Activated CD4-positive, CD25-positive, alpha-beta regulatory T cell (primary cell): ENCODE measurements at regions not wholly inside any gene's neighbourhood (a gene's known extent, or its start where the extent isn't known, plus 50 kb on each side); places are given as distances from the start of the nearest gene placed in this dataset.

ENCODE experiments used
- DNase-seq, 4 experiments: peaks; one replicate each; lab custom pipeline; 2025; lab: John Stamatoyannopoulos, UW

DNA sequence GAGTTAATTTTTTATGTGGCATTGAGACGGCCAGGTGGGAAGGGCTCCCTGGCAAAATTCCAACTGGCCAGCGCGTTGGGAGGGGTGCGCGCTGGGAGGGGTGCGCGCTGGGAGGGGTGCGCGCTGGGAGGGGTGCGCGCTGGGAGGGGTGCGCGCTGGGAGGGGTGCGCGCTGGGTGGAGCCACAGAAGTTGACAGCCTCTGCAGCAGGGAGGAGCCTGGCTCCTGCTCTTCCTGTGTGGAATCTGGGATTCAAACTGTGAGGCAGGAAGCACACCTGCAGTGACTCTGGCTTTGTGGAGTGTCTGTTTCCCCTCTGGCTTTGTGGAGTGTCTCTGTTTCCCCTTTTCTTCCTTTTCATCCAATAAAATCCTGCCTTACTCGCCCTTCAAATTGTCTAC, 147.9 kb upstream of the CBLN2 start:
- no peak for DNase-seq

DNA sequence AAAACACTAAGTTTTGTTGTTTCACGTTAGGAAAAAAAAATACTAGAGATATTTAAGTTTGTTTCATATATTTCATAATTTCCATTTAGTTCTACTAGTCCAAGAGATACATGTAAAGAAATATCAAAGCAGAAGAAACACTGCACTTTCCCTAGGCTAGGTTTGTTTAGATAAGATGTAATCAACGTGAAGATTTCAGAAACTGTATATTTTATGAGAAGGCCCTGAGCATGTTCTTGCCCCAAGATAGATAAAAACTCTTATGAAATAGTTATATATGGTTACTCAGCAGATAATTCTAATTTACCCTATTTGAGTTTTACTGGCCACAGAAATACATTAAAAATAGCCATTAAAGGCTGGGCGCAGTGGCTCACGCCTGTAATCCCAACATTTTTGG, 143.6 kb upstream of the CBLN2 start:
- no peak for DNase-seq

GRCh38 chr18:72675394-72675793, 131.3 kb upstream of the CBLN2 start:
- DNase-seq = no peak

DNA sequence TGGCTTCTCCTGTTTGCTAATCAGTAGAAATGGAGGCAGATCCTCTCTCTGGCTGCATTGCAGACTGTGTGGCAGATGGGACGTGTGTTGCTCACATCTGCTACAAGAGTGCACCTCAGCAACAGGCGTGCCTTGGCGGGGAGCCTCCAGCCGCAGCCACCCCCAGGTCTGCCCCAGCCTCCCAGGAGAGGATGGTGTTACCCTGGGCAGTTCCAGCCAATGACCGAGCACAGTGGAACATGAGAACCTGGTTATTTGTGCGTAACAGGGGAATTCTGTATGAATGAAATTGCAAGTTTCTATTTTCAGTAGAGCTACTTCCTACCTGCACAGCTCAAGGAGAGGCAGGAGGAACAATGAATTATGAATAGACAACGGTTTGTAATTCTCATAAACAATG, 130.6 kb upstream of the CBLN2 start:
- no peak for DNase-seq

GRCh38 chr18:72673242-72673641, 129.1 kb upstream of the CBLN2 start:
- no peak for DNase-seq

- DNase-seq = no peak
These were observed 128.4 kb upstream of the CBLN2 start for GRCh38 chr18:72672364-72673184.

GRCh38 chr18:72667932-72668331, 123.8 kb upstream of the CBLN2 start:
- no peak for DNase-seq

- peak in 2 of 4 experiments; percentile 1 to 3 for DNase-seq
These were observed 109.0 kb upstream of the CBLN2 start for GRCh38 chr18:72652990-72653593.

- DNase-seq = no peak
These were observed 106.9 kb upstream of the CBLN2 start for GRCh38 chr18:72651033-72651432.

- DNase-seq = no peak
These were observed 104.4 kb upstream of the CBLN2 start for GRCh38 chr18:72648481-72648960.

- no peak for DNase-seq
These were observed 103.9 kb upstream of the CBLN2 start for GRCh38 chr18:72648079-72648478.

- DNase-seq = no peak
These were observed 96.4 kb upstream of the CBLN2 start for GRCh38 chr18:72640557-72640956.

DNA sequence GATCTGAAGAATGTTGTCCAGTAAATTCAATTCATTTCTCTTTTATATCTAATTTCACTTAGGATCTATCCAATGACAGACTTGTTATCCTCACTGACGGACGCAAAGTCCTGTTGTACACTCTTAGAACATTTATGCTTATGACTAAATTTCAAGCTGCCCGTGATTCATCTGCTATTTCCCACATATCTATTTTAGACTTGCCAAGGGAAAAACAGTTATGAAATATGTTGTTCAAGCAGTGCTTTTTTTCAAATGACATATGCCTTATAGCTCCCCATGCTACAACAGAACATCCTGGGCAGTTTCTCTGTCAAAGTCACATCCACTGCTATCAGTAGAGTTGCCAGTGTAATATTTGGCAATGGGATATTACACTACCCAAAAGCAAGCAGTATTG, 94.2 kb upstream of the CBLN2 start:
- no peak for DNase-seq

- no peak for DNase-seq
These were observed 93.6 kb upstream of the CBLN2 start for GRCh38 chr18:72637721-72638120.

- no peak for DNase-seq
These were observed 93.2 kb upstream of the CBLN2 start for GRCh38 chr18:72637299-72637698.

DNA sequence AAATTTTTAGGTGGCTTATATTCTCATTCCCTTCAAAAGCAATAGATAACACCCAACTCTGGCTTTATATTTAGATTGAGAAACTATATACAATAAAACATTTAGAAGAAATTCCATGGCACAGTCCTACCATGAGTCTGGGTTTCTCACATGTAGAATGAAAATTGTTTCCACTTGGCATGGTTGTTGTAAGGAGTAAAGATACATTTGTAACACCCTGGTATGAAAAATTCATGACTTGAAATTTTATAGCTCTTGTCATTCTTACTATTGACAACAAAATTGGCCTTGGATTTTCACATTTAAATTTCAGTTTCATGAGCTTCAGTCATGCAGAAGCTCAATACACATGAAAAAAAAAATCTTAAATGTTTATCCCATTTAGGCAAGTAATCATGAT, 92.5 kb upstream of the CBLN2 start:
- DNase-seq = no peak

- no peak for DNase-seq
These were observed 90.4 kb upstream of the CBLN2 start for GRCh38 chr18:72634500-72634899.

GRCh38 chr18:72630991-72631390, 86.8 kb upstream of the CBLN2 start:
- no peak for DNase-seq

GRCh38 chr18:72623444-72623843, 79.3 kb upstream of the CBLN2 start:
- no peak for DNase-seq

GRCh38 chr18:72613534-72613930, 69.4 kb upstream of the CBLN2 start:
- DNase-seq = no peak

DNA sequence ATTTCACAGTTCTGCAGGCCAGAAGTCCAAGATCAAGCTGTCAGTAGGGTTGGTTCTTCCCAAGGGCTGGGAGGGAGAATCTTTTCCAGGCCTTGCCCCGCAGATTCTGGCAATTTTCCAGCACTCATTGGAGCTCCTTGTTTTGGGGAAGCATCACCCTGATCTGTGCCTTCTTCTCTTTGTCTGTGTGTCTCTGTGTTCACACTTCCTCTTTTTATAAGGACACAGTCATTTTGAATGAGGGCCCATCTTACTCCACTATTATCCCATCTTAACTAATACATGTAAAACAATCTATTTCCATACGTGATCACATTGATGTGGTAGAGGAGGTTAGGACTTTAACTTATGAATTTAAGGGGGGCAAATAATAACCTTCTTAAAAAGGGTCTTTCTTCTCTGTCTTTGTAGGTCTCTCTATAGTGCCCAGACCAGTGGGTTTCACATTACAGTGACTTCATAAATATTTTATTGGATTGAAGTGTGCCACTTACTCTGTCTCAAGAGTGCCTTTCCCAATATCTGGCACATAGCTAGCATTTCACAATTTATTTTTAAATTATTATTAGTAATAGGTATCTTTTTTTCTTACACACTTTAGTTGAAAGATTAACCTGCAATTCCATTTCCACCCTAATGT, 68.9 kb upstream of the CBLN2 start:
- DNase-seq = no peak

DNA sequence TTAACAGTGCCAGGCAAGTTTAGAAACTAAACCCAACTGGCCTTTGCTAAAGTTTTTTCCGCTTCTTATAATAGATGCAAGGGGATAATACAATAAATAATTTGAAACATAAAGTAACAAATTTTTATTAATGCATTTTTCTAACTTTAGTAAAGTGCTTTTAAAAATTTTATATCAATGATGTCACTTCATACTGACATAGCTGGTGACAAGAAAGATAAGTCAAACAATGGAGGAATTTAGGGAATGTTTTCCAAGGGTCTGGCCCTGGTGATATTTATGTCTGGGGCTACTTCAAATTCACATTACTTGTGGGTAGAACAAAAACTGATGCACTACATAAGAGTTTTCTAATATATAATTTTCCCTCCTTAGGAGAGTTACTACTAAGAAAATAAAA, 61.2 kb upstream of the CBLN2 start:
- no peak for DNase-seq

GRCh38 chr18:72601944-72602343, 57.8 kb upstream of the CBLN2 start:
- no peak for DNase-seq
